NCI-H2029 (cell line): ENCODE measurements at regions not wholly inside any gene's neighbourhood (a gene's known extent, or its start where the extent isn't known, plus 50 kb on each side); places are given as distances from the start of the nearest gene placed in this dataset.
"Not testable (repeated sequence)": the region's sequence is repeated elsewhere in the genome, so short reads cannot be mapped to it uniquely, and the experiment has no call there.

Source experiments
- DNase-seq: peaks from one replicate; lab custom pipeline; 2025; lab: John Stamatoyannopoulos, UW

GRCh38 chr11:42311944-42312343 lies 852.5 kb upstream of the LRRC4C start:
- no peak for DNase-seq

DNA sequence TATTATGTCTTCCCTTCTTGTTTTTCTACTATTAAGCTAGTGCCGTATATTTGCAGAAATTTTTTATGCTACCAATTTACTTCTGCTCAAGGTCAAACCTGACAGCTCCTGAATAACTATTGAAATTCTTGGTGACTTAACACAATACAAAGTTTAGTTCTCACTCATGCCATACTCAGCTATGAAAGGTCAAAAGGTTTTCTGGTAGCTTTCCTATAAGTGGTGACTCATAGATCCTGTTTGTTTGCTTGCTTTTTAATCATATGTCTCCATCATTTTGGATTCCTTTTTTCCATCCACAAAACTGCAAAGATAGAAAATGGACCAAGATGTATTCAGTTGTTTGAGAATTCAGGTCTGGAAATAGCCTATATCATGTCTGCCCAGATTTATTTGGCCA lies 855.8 kb upstream of the LRRC4C start:
- DNase-seq = no peak

DNA sequence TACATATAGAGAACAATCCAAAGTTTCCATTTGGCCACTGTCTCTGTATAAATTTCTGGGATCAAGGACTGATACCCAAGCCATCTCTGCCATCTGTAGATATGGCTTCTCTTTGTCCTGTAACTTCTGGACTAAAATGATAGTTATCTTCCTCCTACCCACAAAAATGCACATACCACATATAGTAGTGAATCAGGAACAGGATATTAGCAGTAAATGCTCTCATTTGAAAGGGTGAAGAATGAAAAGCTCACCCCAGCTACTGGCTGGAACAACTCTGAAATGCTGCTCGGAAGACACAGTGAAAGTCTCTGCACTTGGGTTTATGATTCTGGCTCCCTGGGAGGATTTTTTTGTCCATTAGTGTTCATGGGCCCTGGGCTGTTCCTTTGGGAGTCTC lies 856.4 kb upstream of the LRRC4C start:
- no peak for DNase-seq

- DNase-seq = no peak
These were observed 860.5 kb upstream of the LRRC4C start for GRCh38 chr11:42319921-42320320.

GRCh38 chr11:42329929-42330565 lies 870.6 kb upstream of the LRRC4C start:
- DNase-seq = no peak

DNA sequence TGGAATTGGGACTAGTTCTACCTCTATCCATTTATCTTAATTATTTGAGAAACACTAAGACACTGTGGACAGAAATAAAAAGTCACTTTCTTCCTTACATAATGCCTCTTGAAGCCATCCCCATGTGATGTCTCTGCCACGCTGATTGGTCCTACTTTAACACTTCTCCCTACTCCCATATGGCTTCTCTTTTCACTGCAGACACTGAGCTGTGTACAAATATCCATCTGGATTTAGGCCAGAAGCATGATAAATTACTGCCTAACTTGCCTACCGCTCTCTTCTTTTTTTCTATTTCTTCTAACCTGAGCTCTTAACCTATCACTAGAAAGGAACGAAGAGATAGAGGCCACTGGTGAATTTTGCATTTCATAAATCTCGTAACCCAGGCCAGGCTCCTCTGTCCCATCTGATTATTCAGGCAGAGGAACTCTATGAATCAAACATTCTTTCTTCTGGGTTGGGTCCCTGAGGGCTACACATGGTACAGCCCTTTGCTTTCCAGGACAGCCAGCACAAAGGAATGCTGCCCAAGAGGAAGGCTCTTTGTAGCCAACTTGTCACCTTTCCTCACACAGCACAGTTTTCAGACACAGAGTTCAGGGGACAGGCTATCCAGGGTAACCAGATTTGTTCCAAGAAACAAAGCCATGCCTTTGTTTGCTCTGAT lies 878.5 kb upstream of the LRRC4C start:
- DNase-seq = no peak

DNA sequence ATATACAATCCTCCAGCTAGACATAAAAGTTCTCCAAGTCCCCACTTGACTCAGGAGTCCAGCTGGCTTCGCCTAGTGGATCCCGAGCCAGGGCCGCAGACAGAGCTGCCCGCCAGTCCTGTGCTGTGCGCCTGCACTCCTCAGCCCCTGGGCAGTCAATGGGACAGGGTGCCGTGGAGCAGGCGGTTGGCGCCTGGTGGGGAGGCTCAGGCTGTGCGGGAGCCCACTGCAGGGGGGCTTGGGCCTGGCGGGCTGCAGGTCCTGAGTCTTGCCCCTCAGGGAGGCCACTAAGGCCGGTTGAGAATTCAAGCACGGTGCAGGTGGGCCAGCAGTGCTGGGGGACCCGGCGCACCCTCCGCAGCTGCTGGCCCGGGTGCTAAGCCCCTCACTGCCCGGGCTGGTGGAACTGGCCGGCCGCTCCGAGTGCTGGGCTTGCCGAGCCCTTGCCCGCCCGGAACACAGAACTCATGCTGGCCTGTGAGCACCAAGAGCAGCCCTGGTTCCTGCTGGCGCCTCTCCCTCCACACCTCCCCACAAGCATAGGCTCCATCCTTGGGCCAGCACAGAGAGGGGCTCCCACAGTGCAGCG lies 884.8 kb upstream of the LRRC4C start:
- no peak for DNase-seq

GRCh38 chr11:42345933-42346332 lies 886.5 kb upstream of the LRRC4C start:
- no peak for DNase-seq

DNA sequence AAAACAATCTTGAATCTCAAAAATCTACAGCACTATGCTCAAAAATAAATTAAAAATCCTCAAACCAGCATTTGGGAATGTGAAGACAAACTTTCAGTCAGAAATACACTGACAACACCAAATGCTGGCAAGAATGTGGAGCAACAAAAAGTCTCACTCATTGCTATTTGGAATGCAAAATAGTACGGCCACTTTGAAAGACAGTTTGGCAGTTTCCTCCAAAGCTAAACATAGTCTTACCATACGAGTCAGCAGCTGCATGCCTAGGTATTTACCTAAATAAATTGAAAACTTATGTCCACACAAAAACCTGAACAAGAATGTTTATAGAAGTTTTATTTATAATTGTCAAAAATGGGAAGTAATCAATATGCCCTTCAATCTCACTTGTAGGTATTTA lies 904.2 kb upstream of the LRRC4C start:
- DNase-seq = no peak

DNA sequence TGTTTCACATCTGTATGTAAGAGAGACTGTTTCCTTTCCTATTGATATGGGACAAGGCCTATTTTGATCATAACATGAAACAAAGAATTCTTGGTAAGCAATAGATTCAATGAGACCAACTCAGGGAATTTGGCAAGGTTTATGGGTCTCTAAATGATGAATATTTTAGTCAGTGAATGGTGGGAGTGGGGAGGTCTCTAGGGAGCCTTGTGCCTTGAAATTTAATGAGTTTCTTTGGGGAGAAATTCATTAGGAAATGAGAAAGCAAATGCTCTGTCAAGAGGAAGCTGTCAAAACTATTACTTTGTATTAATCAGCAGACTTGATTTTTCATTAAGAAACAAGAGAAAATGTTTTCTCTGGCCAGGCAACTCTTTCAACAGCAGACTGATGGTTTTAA lies 921.7 kb upstream of the API5 start:
- DNase-seq = no peak

- DNase-seq = no peak
These were observed 914.3 kb upstream of the API5 start for GRCh38 chr11:42397483-42397882.

GRCh38 chr11:42407341-42407740 lies 904.5 kb upstream of the API5 start:
- peak; percentile 1 for DNase-seq

DNA sequence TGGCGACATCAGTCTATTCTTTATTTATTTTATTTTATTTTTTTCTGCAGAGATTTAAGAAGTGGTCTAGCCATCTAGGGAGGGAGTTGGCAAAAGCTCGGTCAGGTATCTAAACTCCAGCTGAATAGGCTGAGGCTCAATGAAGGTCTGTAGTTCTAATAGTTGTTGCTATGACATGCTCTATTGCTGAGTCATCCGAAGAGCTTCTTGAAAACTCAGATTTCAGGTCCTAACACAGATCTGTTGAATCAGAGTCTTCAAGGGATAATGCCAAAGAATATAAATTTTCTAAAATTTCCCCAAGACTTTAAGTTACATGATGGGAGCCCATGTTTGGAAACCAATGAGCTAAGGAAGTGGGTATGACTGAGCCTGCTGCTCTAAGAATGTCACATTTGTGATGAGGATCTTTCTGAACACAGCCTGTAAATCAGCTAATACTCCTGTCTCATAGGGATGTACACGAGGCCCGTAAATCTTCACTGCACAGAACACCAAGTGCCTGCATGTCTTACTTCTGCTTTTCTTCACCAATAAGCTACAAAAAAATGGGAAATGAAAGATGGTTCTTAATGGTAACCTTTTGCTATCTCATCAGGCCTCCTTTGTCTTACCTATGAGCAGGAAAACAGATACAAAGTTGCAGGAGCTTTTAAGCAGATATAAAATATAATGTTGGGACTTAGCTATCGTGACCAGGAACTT lies 901.4 kb upstream of the API5 start:
- no peak for DNase-seq

GRCh38 chr11:42412590-42412989 lies 899.2 kb upstream of the API5 start:
- no peak for DNase-seq

- no peak for DNase-seq
These were observed 894.1 kb upstream of the API5 start for GRCh38 chr11:42417691-42418090.

DNA sequence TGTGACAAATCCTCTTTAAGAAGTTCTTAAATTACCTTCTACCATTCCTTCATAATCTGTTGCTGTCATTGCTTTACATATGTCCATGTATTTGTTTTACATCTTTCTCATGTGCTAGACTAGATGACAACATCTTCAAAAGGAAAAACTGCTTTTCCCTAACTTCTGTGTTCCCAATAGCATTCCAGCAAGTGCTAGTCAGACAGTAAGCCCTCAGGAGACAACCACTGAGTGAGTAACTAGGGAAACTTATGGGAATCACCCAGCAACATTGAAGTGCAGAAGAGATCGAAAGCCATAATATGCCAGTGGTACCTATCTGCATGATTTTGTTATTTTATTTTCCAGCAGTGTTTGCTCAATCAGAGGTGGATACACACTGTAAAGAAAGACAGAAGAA lies 889.7 kb upstream of the API5 start:
- no peak for DNase-seq

GRCh38 chr11:42434911-42435310 lies 876.9 kb upstream of the API5 start:
- DNase-seq = not testable (repeated sequence)

DNA sequence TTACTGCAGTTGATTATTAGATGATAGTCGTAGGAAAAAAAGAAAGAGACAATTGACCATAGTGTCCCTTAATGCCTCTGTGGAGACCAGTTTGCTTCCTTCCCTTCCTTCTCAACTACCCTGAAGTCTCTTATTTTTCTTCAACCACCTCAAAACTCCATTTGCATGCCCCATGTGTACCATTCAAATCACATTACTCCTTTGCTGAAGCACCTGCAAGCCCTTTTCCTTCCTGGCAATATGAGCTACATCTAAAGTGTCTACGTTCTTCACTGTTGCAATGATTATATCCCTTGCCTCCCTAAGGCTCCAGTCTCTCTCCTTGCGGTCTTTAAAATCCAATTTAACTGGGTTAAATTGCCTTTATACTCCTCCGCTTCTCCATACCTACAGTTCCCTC lies 867.4 kb upstream of the API5 start:
- no peak for DNase-seq

- DNase-seq = no peak
These were observed 849.1 kb upstream of the API5 start for GRCh38 chr11:42462558-42463310.

DNA sequence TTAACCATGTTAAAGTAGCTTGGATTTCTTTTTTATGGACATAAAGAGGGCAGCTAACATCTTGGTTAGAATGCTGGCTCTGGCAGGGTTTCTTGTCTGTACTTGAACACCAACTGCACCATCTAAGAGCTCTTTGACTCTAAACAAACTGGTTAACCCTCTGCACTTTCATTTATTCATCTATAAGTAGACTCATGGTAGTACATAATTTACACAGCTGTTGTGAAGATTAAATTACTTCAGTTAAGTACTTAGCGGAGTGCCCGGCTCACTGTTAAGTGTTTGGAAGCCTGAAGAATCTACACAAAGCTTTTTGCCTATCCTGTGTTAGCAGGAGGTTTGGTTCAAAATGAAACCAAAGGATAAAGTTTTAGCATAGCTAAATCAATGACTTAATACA lies 846.2 kb upstream of the API5 start:
- DNase-seq = peak; percentile 66

- no peak for DNase-seq
These were observed 838.7 kb upstream of the API5 start for GRCh38 chr11:42473106-42473505.

- no peak for DNase-seq
These were observed 829.0 kb upstream of the API5 start for GRCh38 chr11:42482822-42483221.
